ENCODE measurements at regions not wholly inside any gene's neighbourhood (a gene's known extent, or its start where the extent isn't known, plus 50 kb on each side); places are given as distances from the start of the nearest gene placed in this dataset.
"Not testable (repeated sequence)": the region's sequence is repeated elsewhere in the genome, so short reads cannot be mapped to it uniquely, and the experiment has no call there.

- DNase-seq, result no peak
Measured at GRCh38 chr5:152456815-152457443, 51.9 kb upstream of the NMUR2 start.

- no peak for DNase-seq
Measured at GRCh38 chr5:152462021-152462721, 57.1 kb upstream of the NMUR2 start.

GRCh38 chr5:152464048-152464447 lies 59.0 kb upstream of the NMUR2 start:
- DNase-seq, result no peak

GRCh38 chr5:152465140-152465539 lies 60.1 kb upstream of the NMUR2 start:
- DNase-seq, result no peak

GRCh38 chr5:152466085-152466745 lies 61.1 kb upstream of the NMUR2 start:
- DNase-seq, result no peak

- peak in 1 of 2 donors; percentile 13 for DNase-seq
Measured at GRCh38 chr5:152470167-152470566, 65.1 kb upstream of the NMUR2 start.

GRCh38 chr5:152472083-152472482 lies 67.0 kb upstream of the NMUR2 start:
- DNase-seq, result no peak

GRCh38 chr5:152474961-152475360 lies 69.9 kb upstream of the NMUR2 start:
- no peak for DNase-seq

- DNase-seq, result no peak
Measured at GRCh38 chr5:152477536-152477935, 72.5 kb upstream of the NMUR2 start.

GRCh38 chr5:152479866-152480265 lies 74.8 kb upstream of the NMUR2 start:
- not testable (repeated sequence) for DNase-seq

GRCh38 chr5:152480677-152481076 lies 75.6 kb upstream of the NMUR2 start:
- not testable (repeated sequence) for DNase-seq

- no peak for DNase-seq
Measured at GRCh38 chr5:152487130-152487529, 82.1 kb upstream of the NMUR2 start.

GRCh38 chr5:152488869-152489268 lies 83.8 kb upstream of the NMUR2 start:
- DNase-seq, result no peak

- no peak for DNase-seq
Measured at GRCh38 chr5:152499814-152500535, 94.9 kb upstream of the NMUR2 start.

GRCh38 chr5:152501294-152501693 lies 96.2 kb upstream of the NMUR2 start:
- no peak for DNase-seq

GRCh38 chr5:152503206-152503605 lies 98.1 kb upstream of the NMUR2 start:
- no peak for DNase-seq

- peak; percentile 14 to 47 for DNase-seq
Measured at GRCh38 chr5:152505442-152506042, 100.5 kb upstream of the NMUR2 start.

- no peak for DNase-seq
Measured at GRCh38 chr5:152511120-152511519, 106.0 kb upstream of the NMUR2 start.

GRCh38 chr5:152511531-152512132 lies 106.6 kb upstream of the NMUR2 start:
- no peak for DNase-seq

- peak in 1 of 2 donors; percentile 13 for DNase-seq
Measured at GRCh38 chr5:152514827-152515397, 109.8 kb upstream of the NMUR2 start.

- DNase-seq, result no peak
Measured at GRCh38 chr5:152523964-152524363, 118.9 kb upstream of the NMUR2 start.

All from CD4-positive, alpha-beta T cell treated with Interleukin-4 for 1 hour (primary cell).